SU-DHL-6 (cell line): ENCODE measurements at regions not wholly inside any gene's neighbourhood (a gene's known extent, or its start where the extent isn't known, plus 50 kb on each side); places are given as distances from the start of the nearest gene placed in this dataset.

Source experiments
- H2AFZ ChIP-seq: fragments of 200-600 bp; sonication (generic); 2 replicates; pipeline ENCODE4 v1.6.1; 2014; ENCODE audit warnings: low read depth, mild to moderate bottlenecking, moderate library complexity, mixed read lengths, antibody characterized with exemption, low read length; ENCODE audit not compliant: severe bottlenecking
- H3F3A ChIP-seq: fragments of 200-600 bp; shearing (Covaris generic); 2 replicates; pipeline ENCODE4 v1.6.0; 2016; ENCODE audit warnings: antibody characterized with exemption, mild to moderate bottlenecking; ENCODE audit not compliant: insufficient read depth
- H3K27ac ChIP-seq: fragments of 200-600 bp; sonication (generic); 2 replicates; pipeline ENCODE4 v1.5.1; 2016; ENCODE audit warnings: low read depth, mild to moderate bottlenecking, low read length, moderate library complexity, mixed read lengths
- H3K27me3 ChIP-seq: fragments of 200-600 bp; sonication (generic), shearing (Covaris generic); 2 replicates; pipeline ENCODE4 v1.6.0; 2014; ENCODE audit warnings: mild to moderate bottlenecking, low read length
- H3K36me3 ChIP-seq: fragments of 200-600 bp; sonication (generic); 2 replicates; pipeline ENCODE4 v1.6.1; 2014; ENCODE audit warnings: mild to moderate bottlenecking, low read length, mixed read lengths
- H3K4me2 ChIP-seq: fragments of 300-600, 200-600 bp; shearing (Covaris generic), sonication (generic); 2 replicates; pipeline ENCODE4 v1.6.0; 2014; ENCODE audit warnings: low read length, low read depth, mild to moderate bottlenecking; ENCODE audit not compliant: poor library complexity, severe bottlenecking
- H3K4me3 ChIP-seq: fragments of 200-600 bp; sonication (generic); 2 replicates; pipeline ENCODE4 v1.5.1; 2014; ENCODE audit warnings: antibody characterized with exemption, low read length, mild to moderate bottlenecking, mixed read lengths; ENCODE audit not compliant: insufficient read depth, poor library complexity, severe bottlenecking
- H3K79me2 ChIP-seq: fragments of 200-600 bp; sonication (generic); 2 replicates; pipeline ENCODE4 v1.6.1; 2014; ENCODE audit warnings: mild to moderate bottlenecking, low read length, moderate library complexity; ENCODE audit not compliant: insufficient read depth
- H3K9ac ChIP-seq: fragments of 200-600 bp; sonication (generic); 2 replicates; pipeline ENCODE4 v1.7.0; 2014; ENCODE audit warnings: mild to moderate bottlenecking, low read length
- H3K9me2 ChIP-seq: fragments of 200-600 bp; sonication (generic); replicated peaks from 2 replicates; pipeline ENCODE4 v1.6.1; 2014; ENCODE audit warnings: low read length; ENCODE audit not compliant: insufficient read depth
- H3K9me3 ChIP-seq: fragments of 200-600 bp; sonication (generic); 2 replicates; pipeline ENCODE4 v1.6.1; 2014; ENCODE audit warnings: low read length, mixed read lengths; ENCODE audit not compliant: insufficient read depth
- H4K20me1 ChIP-seq: fragments of 200-600 bp; sonication (generic); 2 replicates; pipeline ENCODE4 v1.6.1; 2014; ENCODE audit warnings: low read depth, mild to moderate bottlenecking, antibody characterized with exemption, low read length, moderate library complexity, mixed read lengths
- CTCF ChIP-seq: fragments of 200-600 bp; sonication (generic); IDR thresholded peaks from one replicate; pipeline ENCODE4 v1.5.1; 2017; ENCODE audit warnings: antibody characterized with exemption, mild to moderate bottlenecking, low read length, moderate library complexity; ENCODE audit not compliant: insufficient read depth, poor library complexity, severe bottlenecking
- EZH2phosphoT487 ChIP-seq: fragments of 200-600 bp; sonication (generic), shearing (Covaris generic); conservative IDR thresholded peaks from 2 replicates; pipeline ENCODE4 v1.6.1; 2018; ENCODE audit warnings: mild to moderate bottlenecking, antibody characterized with exemption, low read length, moderate library complexity, mixed read lengths

GRCh38 chr11:86181379-86181778 lies 63.2 kb upstream of the EED start:
- H3K27ac ChIP-seq: no peak overlapping the region
- H3K9me3 ChIP-seq: no peaks in the 10 kb centered on the region
- no peak overlapping the region for H3K4me3 ChIP-seq
- no peak overlapping the region for H2AFZ ChIP-seq
- H3K79me2 ChIP-seq: no peaks in the 10 kb centered on the region
- H3K9ac ChIP-seq: no peak overlapping the region
- H3K4me2 ChIP-seq: no peak overlapping the region
- H3K27me3 ChIP-seq: no peaks in the 10 kb centered on the region
- H3K9me2 ChIP-seq: no peaks in the 10 kb centered on the region
- no peaks in the 10 kb centered on the region for H3K36me3 ChIP-seq
- TF ChIP-seq CTCF: no peak
- no peak for TF ChIP-seq EZH2phosphoT487
- H4K20me1 ChIP-seq: no peaks in the 10 kb centered on the region
- peaks cover 3% of the 10 kb centered on the region; the same call in 1 of the 2 replicates for H3F3A ChIP-seq

GRCh38 chr11:86180851-86181250 lies 63.7 kb upstream of the EED start:
- Histone ChIP-seq H3K9me3 (no peaks in the 10 kb centered on the region), H3K27me3 (no peaks in the 10 kb centered on the region), H3F3A (peaks cover 3% of the 10 kb centered on the region; the same call in 1 of the 2 replicates), H3K9ac (no peak overlapping the region), H3K27ac (no peak overlapping the region), H3K36me3 (no peaks in the 10 kb centered on the region), H3K79me2 (no peaks in the 10 kb centered on the region), H3K4me2 (no peak overlapping the region), H3K4me3 (no peak overlapping the region), H2AFZ (no peak overlapping the region), H4K20me1 (no peaks in the 10 kb centered on the region), H3K9me2 (no peaks in the 10 kb centered on the region)
- TF ChIP-seq CTCF (no peak), EZH2phosphoT487 (no peak)

- H3K79me2 ChIP-seq: no peaks in the 10 kb centered on the region
- H3K36me3 ChIP-seq: no peaks in the 10 kb centered on the region
- H3K9ac ChIP-seq: no peak overlapping the region
- peaks cover 3% of the 10 kb centered on the region; the same call in 1 of the 2 replicates for H3F3A ChIP-seq
- H2AFZ ChIP-seq: no peak overlapping the region
- H3K4me2 ChIP-seq: no peak overlapping the region
- H3K4me3 ChIP-seq: no peak overlapping the region
- TF ChIP-seq CTCF: no peak
- TF ChIP-seq EZH2phosphoT487: no peak
- no peaks in the 10 kb centered on the region for H3K9me3 ChIP-seq
- H3K27ac ChIP-seq: no peak overlapping the region
- no peaks in the 10 kb centered on the region for H4K20me1 ChIP-seq
- H3K27me3 ChIP-seq: no peaks in the 10 kb centered on the region
- H3K9me2 ChIP-seq: no peaks in the 10 kb centered on the region
Measured at GRCh38 chr11:86180423-86180822, 64.1 kb upstream of the EED start.
